Subcutaneous abdominal adipose tissue (tissue), 5 donors: ENCODE measurements at regions not wholly inside any gene's neighbourhood (a gene's known extent, or its start where the extent isn't known, plus 50 kb on each side); places are given as distances from the start of the nearest gene placed in this dataset.
"Not testable (repeated sequence)": the region's sequence is repeated elsewhere in the genome, so short reads cannot be mapped to it uniquely, and the experiment has no call there.

Source experiments
- H3K27ac ChIP-seq: one replicate; pipeline ENCODE4 v1.7.0; 2013; ENCODE audit warnings: low read depth, mild to moderate bottlenecking, inconsistent platforms, low read length, moderate library complexity
- H3K27me3 ChIP-seq, 5 donors: one replicate each; pipeline ENCODE4 v1.7.0; 2013; ENCODE audit warnings: low read length in 5 of 5, inconsistent platforms in 1 of 5; ENCODE audit not compliant: control insufficient read depth in 5 of 5, insufficient read depth in 4 of 5
- H3K36me3 ChIP-seq, 5 donors: one replicate each; pipeline ENCODE4 v1.7.0; 2013; ENCODE audit warnings: low read length in 5 of 5; ENCODE audit not compliant: control insufficient read depth in 5 of 5, insufficient read depth in 5 of 5
- H3K4me1 ChIP-seq, 5 donors: one replicate each; pipeline ENCODE4 v1.7.0; 2013; ENCODE audit warnings: low read length in 5 of 5, mild to moderate bottlenecking in 3 of 5, moderate library complexity in 1 of 5; ENCODE audit not compliant: control insufficient read depth in 5 of 5, insufficient read depth in 5 of 5
- H3K4me3 ChIP-seq, 5 donors: one replicate each; pipeline ENCODE4 v1.7.0; 2013; ENCODE audit warnings: low read length in 5 of 5, low read depth in 1 of 5
- H3K9ac ChIP-seq, 5 donors: one replicate each; pipeline ENCODE4 v1.7.0; 2013; ENCODE audit warnings: low read length in 5 of 5, mild to moderate bottlenecking in 4 of 5, moderate library complexity in 3 of 5
- H3K9me3 ChIP-seq, 5 donors: one replicate each; pipeline ENCODE4 v1.7.0; 2013; ENCODE audit warnings: low read length in 5 of 5; ENCODE audit not compliant: control insufficient read depth in 5 of 5
- donor health status: healthy.
- donor health status: healthy.
- donor health status: healthy.
- donor health status: healthy.
- donor health status: healthy.

DNA sequence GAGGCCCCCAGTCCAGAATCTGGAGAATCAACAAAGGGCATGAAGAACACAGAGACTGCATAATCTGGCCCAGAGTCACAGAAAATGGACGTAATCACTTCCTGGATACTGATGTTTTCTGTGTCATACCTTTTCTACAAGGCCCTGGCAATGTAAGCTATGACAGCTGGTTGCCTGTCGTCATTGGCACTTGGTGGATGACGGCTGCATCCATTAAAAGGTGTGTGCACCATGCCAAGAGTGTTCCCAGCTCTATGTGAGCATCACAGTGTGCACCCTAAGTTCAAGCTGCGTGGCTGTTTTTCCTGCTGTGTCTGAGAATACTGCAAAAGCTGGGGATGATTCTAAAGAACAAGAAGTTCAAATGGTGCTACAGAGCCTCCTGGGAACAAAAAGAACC lies 275.2 kb upstream of the CNR1 start:
- Histone ChIP-seq H3K27me3 (no peaks in the 10 kb centered on the region), H3K9me3 (no peaks in the 10 kb centered on the region), H3K4me1 (peaks cover 0 to 6% (median 0%) of the 10 kb centered on the region in 5 donors), H3K27ac (no peak overlapping the region), H3K9ac (no peak overlapping the region), H3K4me3 (no peak overlapping the region), H3K36me3 (no peaks in the 10 kb centered on the region)

DNA sequence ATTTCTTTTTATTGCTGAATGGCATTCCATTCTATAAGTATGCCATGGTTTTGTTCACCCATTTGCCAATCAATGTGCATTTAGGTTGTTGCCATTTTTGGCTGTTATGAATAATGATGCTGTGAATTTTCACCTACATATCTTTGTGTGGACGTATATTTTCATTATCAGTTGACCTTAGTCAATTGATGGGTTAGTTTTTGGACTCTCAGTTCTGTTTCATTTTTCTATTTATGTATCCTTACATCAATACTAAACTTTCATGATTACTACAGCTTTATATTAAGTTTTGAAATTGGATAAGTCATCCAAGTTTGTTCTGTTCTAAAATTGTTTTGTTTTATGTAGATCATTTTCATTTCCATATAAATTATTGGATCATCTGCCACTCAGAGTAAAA lies 261.9 kb upstream of the CNR1 start:
- H3K4me3 ChIP-seq: no peak overlapping the region
- no peaks in the 10 kb centered on the region for H3K9me3 ChIP-seq
- no peaks in the 10 kb centered on the region for H3K36me3 ChIP-seq
- H3K27ac ChIP-seq: no peak overlapping the region
- no peaks in the 10 kb centered on the region for H3K27me3 ChIP-seq
- H3K9ac ChIP-seq: no peak overlapping the region
- no peaks in the 10 kb centered on the region for H3K4me1 ChIP-seq

DNA sequence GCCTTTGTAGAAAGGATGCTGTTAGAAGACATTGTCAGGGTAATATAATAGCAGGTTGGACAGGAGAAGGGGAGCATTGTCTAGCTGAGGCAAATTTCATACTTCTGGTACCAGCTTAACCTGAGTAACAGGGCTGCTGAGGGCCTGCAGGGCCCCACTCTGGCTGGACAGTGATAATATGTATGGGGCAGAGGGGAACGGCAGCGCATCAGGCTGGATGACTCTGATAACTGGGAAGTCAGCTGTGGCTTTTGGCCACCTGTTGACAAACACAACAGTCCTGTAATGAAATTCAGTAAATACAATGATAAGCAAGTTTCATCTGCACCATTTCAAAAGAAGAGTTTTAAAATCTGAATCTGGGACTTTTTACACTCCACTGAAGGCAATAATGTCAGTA lies 259.9 kb upstream of the CNR1 start:
- no peaks in the 10 kb centered on the region for H3K4me1 ChIP-seq

DNA sequence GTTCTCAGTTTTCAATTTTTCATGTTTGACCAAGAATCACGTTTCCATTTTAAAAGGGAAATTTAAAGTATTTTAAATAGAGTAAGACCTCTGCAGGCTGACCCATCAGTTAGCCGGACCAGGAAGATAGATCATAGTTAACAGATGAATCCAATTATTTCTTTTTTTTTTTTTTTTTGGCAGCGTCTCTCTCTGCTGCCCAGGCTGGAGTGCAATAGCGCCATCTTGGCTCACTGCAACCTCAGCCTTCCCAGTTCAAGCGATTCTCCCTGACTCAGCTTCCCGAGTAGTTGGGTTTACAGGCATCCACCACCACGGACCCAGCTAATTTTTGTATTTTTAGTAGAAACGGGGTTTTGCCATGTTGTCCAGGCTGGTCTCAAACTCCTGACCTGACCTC lies 256.7 kb upstream of the CNR1 start:
- Histone ChIP-seq H3K4me3 (no peak overlapping the region), H3K27ac (no peak overlapping the region), H3K27me3 (no peaks in the 10 kb centered on the region), H3K4me1 (no peaks in the 10 kb centered on the region), H3K9me3 (no peaks in the 10 kb centered on the region), H3K9ac (no peak overlapping the region), H3K36me3 (no peaks in the 10 kb centered on the region)

More for the DNA sequence above, 259.9 kb upstream of the CNR1 start:
- no peaks in the 10 kb centered on the region for H3K36me3 ChIP-seq
- no peaks in the 10 kb centered on the region for H3K27me3 ChIP-seq
- H3K9ac ChIP-seq: no peak overlapping the region
- H3K4me3 ChIP-seq: no peak overlapping the region
- no peaks in the 10 kb centered on the region for H3K9me3 ChIP-seq
- no peak overlapping the region for H3K27ac ChIP-seq

DNA sequence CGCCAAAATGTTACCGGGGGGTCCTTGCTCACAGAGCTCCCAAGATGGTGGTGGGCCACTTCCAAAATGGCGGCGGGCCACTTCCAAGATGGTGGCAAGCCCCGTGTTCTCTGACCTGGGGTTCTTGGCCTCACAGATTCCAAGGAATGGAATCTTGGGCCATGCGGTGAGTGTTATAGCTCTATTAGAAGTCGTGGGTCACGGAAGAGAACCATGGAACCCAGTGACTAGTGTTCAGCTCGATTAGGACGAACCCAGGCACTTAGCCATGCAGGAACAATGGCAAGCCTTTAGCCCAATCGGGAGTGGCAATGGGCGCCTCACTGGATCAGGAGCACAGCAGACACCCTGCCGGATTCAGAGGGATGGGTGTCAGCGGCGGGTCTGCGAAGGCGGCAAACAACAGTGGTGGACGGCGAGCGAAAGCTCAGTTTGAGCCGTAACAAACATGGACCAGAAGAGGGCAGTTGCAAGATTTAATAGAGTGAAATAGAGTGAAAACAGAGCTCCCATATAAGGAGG lies 254.9 kb upstream of the CNR1 start:
- H3K9me3 ChIP-seq, H3K27me3 ChIP-seq, H3K4me3 ChIP-seq, H3K36me3 ChIP-seq, H3K4me1 ChIP-seq, H3K9ac ChIP-seq, H3K27ac ChIP-seq: not testable (repeated sequence)

DNA sequence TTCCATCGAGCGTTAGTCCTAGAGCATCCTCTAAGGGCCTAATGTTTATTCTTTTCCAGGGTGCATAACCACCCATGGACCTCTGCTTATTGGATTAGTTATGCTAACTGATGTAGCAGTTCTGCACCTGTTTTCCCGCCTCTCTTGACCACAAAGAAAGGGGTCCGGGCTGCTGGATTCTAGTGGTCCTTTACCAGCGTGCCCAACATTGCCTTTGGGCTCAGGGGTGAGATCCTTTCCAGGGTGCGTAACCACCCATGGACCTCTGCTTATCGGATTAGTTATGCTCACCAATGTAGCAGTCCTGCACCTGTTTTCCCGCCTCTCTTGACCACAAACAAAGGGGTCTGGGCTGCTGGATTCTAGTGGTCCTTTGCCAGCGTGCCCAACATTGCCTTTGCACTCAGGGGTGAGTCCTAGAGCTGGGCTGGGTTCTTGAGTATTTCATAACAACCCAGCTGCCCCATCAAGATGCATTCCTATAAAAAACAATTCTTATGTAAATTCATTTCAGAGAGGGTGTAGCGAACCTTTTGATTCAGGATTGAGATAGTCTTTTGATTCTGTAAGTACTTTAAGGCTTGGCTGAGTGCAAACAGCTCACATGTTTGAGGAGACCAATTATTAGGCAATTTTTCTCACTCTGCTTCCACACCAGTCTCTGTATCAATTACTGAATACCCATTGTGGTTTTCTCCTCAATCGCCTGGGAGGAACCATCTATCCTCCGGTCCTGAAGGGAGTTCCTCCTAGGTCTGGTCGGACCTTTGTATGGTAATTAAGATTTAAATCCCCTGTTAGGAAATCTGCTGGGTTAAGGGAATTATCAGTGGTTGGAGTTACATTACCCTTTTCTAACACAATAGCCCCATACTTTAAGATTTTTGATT lies 253.0 kb upstream of the CNR1 start:
- H3K4me1 ChIP-seq, H3K9ac ChIP-seq, H3K27me3 ChIP-seq, H3K4me3 ChIP-seq, H3K27ac ChIP-seq, H3K36me3 ChIP-seq, H3K9me3 ChIP-seq: not testable (repeated sequence)

DNA sequence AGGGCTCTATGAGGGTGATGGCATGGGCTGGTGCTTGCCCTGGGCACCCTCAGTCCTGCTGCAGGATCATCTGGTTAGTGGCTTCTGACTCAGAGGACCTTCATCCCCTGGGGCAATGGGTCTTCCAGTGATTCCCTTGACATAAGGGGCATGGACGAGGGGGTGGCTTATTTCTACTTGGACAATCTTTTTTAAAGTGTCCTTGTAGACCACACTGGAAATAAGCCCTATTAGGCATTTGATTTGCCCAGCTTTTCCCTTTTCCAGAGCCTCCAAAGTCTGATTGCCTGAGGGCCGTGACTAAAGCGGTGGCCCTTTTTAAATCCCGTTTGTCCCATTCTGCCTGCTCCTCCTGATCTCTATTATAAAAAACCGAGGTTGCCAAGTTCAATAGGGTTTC lies 251.2 kb upstream of the CNR1 start:
- H3K9me3 ChIP-seq, H3K27ac ChIP-seq, H3K36me3 ChIP-seq, H3K4me1 ChIP-seq, H3K27me3 ChIP-seq, H3K4me3 ChIP-seq, H3K9ac ChIP-seq: not testable (repeated sequence)

DNA sequence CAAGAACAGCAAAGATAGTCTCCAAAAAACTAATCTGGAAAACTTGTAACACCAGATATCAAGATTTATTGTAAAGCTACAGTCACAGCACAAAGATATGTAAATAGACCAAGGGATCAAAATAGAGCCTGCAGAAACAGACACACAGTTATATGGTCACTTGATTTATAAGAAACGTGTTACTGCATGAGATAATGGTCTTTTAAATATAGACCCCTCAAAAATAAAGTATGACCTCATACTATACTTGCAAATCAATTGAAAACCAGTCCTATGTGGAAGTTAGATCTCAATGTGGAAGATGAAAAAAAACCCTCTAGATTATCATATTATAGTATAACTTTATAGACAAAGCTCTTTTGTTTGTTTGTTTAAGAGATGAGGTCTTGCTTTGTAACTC lies 247.3 kb upstream of the CNR1 start:
- H3K4me1 ChIP-seq: no peaks in the 10 kb centered on the region
- no peaks in the 10 kb centered on the region for H3K9me3 ChIP-seq
- H3K27me3 ChIP-seq: no peaks in the 10 kb centered on the region
- H3K4me3 ChIP-seq: no peak overlapping the region
- H3K9ac ChIP-seq: no peak overlapping the region
- H3K27ac ChIP-seq: no peak overlapping the region
- no peaks in the 10 kb centered on the region for H3K36me3 ChIP-seq

DNA sequence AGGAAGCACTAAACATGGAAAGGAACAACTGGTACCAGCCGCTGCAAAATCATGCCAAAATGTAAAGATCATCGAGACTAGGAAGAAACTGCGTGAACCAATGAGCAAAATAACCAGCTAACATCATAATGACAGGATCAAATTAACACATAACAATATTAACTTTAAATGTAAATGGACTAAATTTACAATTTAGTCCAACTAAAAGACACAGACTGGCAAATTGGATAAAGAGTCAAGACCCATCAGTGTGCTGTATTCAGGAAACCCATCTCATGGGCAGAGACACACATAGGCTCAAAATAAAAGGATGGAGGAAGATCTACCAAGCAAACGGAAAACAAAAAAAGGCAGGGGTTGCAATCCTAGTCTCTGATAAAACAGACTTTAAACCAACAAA lies 242.2 kb upstream of the CNR1 start:
- H3K9me3 ChIP-seq, H3K36me3 ChIP-seq, H3K4me1 ChIP-seq, H3K27me3 ChIP-seq, H3K27ac ChIP-seq, H3K4me3 ChIP-seq, H3K9ac ChIP-seq: not testable (repeated sequence)

DNA sequence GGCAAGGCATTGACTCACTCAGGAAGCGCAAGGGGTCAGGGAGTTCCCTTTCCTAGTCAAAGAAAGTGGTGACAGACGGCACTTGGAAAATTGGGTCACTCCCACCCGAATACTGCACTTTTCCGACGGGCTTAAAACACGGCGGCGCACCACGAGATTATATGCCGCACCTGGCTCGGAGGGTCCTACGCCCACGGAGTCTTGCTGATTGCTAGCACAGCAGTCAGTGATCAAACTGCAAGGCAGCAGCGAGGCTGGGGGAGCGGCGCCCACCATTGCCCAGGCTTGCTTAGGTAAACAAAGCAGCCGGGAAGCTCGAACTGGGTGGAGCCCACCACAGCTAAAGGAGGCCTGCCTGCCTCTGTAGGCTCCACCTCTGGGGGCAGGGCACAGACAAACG lies 240.5 kb upstream of the CNR1 start:
- H3K9me3 ChIP-seq, H3K27me3 ChIP-seq, H3K4me3 ChIP-seq, H3K27ac ChIP-seq, H3K4me1 ChIP-seq, H3K36me3 ChIP-seq, H3K9ac ChIP-seq: not testable (repeated sequence)
